ENCODE measurements at regions not wholly inside any gene's neighbourhood (a gene's known extent, or its start where the extent isn't known, plus 50 kb on each side); places are given as distances from the start of the nearest gene placed in this dataset.

DNA sequence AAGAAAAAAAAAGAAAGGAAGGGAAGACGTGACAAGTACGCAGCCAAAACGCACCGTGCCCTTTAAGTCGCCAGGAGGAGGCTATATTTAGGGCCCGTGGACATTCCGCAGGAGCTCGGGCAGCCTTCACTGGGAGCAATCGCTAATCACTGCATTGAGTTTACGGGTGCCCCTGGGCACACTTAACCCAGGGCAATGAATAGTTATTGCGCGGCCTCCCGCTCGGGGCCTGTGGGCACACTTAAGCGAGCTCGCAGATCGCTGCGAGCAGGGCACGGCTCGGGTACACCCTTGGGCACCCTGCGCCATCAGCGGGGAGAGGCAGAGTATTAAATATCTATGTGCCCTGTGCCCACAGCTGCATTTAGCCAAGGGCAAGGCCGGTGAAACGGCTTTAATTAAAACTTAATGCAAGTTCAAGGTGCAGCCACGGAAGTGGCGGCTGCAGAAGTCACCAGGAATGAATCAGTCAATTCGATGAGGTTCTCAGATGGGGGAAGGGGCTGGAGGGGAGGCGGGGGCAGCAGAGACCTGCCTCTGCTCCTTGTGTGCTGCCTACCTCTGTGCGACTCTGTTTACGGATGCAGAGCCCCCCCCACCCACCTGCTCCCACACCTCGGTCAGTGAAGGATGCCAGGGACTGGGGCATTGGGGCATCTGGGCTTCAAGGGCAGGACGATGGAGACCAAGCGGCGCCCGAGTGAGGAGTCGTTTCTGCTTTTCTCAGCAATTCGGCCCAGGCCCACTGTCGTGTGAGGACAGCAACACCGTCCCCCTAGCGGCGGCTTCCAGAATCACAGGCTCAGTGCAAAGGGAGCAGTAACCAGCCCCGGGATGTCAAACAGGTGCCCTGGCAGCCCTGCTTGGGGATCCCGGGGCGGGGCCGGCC, 51.8 kb upstream of the TARDBP start:
- no peak overlapping the region for H3K9ac ChIP-seq (ENCODE audit: low read depth in 1 of 2, low read length in 2 of 2)
- no peak overlapping the region for H3K27ac ChIP-seq (ENCODE audit: low read depth in 1 of 2, low read length in 2 of 2)
- no peak overlapping the region for H3K4me3 ChIP-seq (ENCODE audit: low read depth in 1 of 3, low read length in 3 of 3)
- no peak for TF ChIP-seq FOXA2 (IDR thresholded peaks at IDR 0.05)
- no peak for TF ChIP-seq RXRA (IDR thresholded peaks at IDR 0.05)
- TF ChIP-seq RAD21 (IDR thresholded peaks at IDR 0.05), result peak; percentile 52 to 73
- no peak for TF ChIP-seq ATF3 (IDR thresholded peaks at IDR 0.05)
- TF ChIP-seq SP1 (IDR thresholded peaks at IDR 0.05), result no peak
- TF ChIP-seq, protein P1, sequence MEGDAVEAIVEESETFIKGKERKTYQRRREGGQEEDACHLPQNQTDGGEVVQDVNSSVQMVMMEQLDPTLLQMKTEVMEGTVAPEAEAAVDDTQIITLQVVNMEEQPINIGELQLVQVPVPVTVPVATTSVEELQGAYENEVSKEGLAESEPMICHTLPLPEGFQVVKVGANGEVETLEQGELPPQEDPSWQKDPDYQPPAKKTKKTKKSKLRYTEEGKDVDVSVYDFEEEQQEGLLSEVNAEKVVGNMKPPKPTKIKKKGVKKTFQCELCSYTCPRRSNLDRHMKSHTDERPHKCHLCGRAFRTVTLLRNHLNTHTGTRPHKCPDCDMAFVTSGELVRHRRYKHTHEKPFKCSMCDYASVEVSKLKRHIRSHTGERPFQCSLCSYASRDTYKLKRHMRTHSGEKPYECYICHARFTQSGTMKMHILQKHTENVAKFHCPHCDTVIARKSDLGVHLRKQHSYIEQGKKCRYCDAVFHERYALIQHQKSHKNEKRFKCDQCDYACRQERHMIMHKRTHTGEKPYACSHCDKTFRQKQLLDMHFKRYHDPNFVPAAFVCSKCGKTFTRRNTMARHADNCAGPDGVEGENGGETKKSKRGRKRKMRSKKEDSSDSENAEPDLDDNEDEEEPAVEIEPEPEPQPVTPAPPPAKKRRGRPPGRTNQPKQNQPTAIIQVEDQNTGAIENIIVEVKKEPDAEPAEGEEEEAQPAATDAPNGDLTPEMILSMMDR (IDR thresholded peaks at IDR 0.05; ENCODE audit: low read depth, low read length, missing input control), result peak; percentile 73
- TF ChIP-seq TAF1 (conservative IDR thresholded peaks at IDR 0.05), result no peak
- no peak for TF ChIP-seq JUND (IDR thresholded peaks at IDR 0.05)
- TF ChIP-seq, protein P2, sequence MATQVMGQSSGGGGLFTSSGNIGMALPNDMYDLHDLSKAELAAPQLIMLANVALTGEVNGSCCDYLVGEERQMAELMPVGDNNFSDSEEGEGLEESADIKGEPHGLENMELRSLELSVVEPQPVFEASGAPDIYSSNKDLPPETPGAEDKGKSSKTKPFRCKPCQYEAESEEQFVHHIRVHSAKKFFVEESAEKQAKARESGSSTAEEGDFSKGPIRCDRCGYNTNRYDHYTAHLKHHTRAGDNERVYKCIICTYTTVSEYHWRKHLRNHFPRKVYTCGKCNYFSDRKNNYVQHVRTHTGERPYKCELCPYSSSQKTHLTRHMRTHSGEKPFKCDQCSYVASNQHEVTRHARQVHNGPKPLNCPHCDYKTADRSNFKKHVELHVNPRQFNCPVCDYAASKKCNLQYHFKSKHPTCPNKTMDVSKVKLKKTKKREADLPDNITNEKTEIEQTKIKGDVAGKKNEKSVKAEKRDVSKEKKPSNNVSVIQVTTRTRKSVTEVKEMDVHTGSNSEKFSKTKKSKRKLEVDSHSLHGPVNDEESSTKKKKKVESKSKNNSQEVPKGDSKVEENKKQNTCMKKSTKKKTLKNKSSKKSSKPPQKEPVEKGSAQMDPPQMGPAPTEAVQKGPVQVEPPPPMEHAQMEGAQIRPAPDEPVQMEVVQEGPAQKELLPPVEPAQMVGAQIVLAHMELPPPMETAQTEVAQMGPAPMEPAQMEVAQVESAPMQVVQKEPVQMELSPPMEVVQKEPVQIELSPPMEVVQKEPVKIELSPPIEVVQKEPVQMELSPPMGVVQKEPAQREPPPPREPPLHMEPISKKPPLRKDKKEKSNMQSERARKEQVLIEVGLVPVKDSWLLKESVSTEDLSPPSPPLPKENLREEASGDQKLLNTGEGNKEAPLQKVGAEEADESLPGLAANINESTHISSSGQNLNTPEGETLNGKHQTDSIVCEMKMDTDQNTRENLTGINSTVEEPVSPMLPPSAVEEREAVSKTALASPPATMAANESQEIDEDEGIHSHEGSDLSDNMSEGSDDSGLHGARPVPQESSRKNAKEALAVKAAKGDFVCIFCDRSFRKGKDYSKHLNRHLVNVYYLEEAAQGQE (IDR thresholded peaks at IDR 0.05), result no peak
- H3K9me3 ChIP-seq (ENCODE audit: control insufficient read depth in 4 of 4, low read length in 3 of 4), result no peaks in the 10 kb centered on the region
- peaks cover 0 to 8% (median 2%) of the 10 kb centered on the region in 4 donors for H3K4me1 ChIP-seq (ENCODE audit: control insufficient read depth in 4 of 4, insufficient read depth in 4 of 4, low read length in 3 of 4)
- WGBS, result 61% methylated on average over 45 of the region's 45 CpGs
- H3K36me3 ChIP-seq (ENCODE audit: control insufficient read depth in 4 of 4, insufficient read depth in 3 of 4, low read depth in 1 of 4, low read length in 3 of 4), result no peaks in the 10 kb centered on the region
- DNase-seq (ENCODE audit: low spot score), result peak; percentile 82
- H3K27me3 ChIP-seq (ENCODE audit: control insufficient read depth in 4 of 4, insufficient read depth in 4 of 4, low read length in 3 of 4), result no peaks in the 10 kb centered on the region

DNA sequence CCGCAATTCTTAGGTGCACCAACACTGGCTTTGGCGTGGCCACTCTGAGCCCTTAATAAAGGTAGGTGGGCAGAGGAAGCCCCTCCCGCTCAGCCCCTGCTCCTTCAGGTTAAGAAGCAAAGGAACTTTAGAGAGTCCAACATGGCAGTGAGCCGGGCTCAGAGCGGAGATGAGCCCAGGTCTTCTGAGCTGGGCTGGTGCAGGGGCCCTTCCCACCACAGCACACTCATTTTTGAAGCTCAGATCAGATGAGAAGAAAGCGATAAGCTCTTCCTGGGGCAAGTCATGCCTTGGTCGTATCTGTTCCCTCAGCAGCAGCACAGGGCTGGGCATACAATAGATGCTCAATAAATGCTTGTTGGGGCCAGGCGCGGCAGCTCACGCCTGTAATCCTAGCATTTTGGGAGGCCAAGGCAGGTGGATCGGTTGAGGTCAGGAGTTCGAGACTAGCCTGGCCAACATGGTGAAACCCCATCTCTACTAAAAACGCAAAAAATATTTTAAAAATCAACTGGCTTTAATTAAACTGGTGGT, 51.1 kb upstream of the TARDBP start:
- Histone ChIP-seq H3K27ac (ENCODE audit: low read depth in 1 of 2, low read length in 2 of 2) (no peak overlapping the region), H3K36me3 (ENCODE audit: control insufficient read depth in 4 of 4, insufficient read depth in 3 of 4, low read depth in 1 of 4, low read length in 3 of 4) (no peaks in the 10 kb centered on the region), H3K9me3 (ENCODE audit: control insufficient read depth in 4 of 4, low read length in 3 of 4) (no peaks in the 10 kb centered on the region), H3K9ac (ENCODE audit: low read depth in 1 of 2, low read length in 2 of 2) (no peak overlapping the region), H3K4me3 (ENCODE audit: low read depth in 1 of 3, low read length in 3 of 3) (no peak overlapping the region), H3K4me1 (ENCODE audit: control insufficient read depth in 4 of 4, insufficient read depth in 4 of 4, low read length in 3 of 4) (peaks cover 0 to 8% (median 4%) of the 10 kb centered on the region in 4 donors), H3K27me3 (ENCODE audit: control insufficient read depth in 4 of 4, insufficient read depth in 4 of 4, low read length in 3 of 4) (no peaks in the 10 kb centered on the region)
- WGBS, result 63% methylated on average over 13 of the region's 13 CpGs
- no peak for DNase-seq (ENCODE audit: low spot score)
- TF ChIP-seq ATF3 (IDR thresholded peaks at IDR 0.05) (no peak), HNF4G (IDR thresholded peaks at IDR 0.05) (no peak), FOXA2 (IDR thresholded peaks at IDR 0.05) (no peak), YY1 (IDR thresholded peaks at IDR 0.05) (no peak), JUND (IDR thresholded peaks at IDR 0.05) (no peak), FOXA1 (IDR thresholded peaks at IDR 0.05) (no peak), EGR1 (IDR thresholded peaks at IDR 0.05; ENCODE audit: low read depth in 2 of 2) (no peak), TAF1 (conservative IDR thresholded peaks at IDR 0.05) (no peak), RXRA (IDR thresholded peaks at IDR 0.05) (no peak), SP1 (IDR thresholded peaks at IDR 0.05) (no peak), MAX (IDR thresholded peaks at IDR 0.05) (no peak), NR2F2 (IDR thresholded peaks at IDR 0.05) (no peak)
- TF ChIP-seq, protein P2 (IDR thresholded peaks at IDR 0.05), result no peak
- TF ChIP-seq, protein P3, sequence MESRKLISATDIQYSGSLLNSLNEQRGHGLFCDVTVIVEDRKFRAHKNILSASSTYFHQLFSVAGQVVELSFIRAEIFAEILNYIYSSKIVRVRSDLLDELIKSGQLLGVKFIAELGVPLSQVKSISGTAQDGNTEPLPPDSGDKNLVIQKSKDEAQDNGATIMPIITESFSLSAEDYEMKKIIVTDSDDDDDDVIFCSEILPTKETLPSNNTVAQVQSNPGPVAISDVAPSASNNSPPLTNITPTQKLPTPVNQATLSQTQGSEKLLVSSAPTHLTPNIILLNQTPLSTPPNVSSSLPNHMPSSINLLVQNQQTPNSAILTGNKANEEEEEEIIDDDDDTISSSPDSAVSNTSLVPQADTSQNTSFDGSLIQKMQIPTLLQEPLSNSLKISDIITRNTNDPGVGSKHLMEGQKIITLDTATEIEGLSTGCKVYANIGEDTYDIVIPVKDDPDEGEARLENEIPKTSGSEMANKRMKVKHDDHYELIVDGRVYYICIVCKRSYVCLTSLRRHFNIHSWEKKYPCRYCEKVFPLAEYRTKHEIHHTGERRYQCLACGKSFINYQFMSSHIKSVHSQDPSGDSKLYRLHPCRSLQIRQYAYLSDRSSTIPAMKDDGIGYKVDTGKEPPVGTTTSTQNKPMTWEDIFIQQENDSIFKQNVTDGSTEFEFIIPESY (IDR thresholded peaks at IDR 0.05), result no peak
